ENCODE measurements at regions not wholly inside any gene's neighbourhood (a gene's known extent, or its start where the extent isn't known, plus 50 kb on each side); places are given as distances from the start of the nearest gene placed in this dataset.
A peak's percentile ranks its signal among the peaks of the same experiment; 100 is the strongest.
"Not testable (repeated sequence)": the region's sequence is repeated elsewhere in the genome, so short reads cannot be mapped to it uniquely, and the experiment has no call there.

- DNase-seq = peak; percentile 16 to 55 (median 21)
These were observed 861.0 kb downstream of the RPS29 start for GRCh38 chr14:48725051-48725734.

DNA sequence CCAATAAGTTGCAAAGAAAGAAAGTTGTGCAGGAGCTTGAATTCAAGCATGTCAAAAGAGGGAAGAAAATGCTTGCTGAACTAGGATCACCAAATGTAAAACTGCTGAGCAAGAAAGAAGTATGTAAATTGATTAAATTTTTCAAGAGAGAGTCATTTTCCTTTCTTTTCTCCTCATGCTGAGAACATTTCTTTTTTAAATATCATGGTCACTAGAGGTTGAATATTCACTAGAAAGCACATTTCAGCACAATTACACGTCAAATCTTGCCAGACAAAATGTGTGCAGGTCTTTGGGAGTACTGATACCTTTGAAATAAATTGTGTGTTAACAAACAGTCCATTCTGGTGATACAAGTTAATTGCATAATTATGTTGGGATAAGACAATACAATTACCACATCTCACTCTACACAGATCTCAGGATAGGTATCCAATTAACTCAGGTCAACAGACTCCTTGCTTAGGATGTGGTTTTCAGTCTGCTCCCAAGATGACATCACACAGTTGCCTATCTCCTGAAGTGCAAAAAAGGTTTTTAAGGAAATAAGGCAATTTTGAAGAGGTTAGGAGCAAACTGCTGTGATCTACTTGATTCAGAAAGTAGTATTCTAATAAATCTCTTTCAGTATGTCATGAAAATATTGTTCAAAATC lies 862.2 kb downstream of the RPS29 start:
- DNase-seq = no peak

GRCh38 chr14:48714366-48714765 lies 871.8 kb downstream of the RPS29 start:
- peak in 1 of 3 donors; percentile 17 for DNase-seq

DNA sequence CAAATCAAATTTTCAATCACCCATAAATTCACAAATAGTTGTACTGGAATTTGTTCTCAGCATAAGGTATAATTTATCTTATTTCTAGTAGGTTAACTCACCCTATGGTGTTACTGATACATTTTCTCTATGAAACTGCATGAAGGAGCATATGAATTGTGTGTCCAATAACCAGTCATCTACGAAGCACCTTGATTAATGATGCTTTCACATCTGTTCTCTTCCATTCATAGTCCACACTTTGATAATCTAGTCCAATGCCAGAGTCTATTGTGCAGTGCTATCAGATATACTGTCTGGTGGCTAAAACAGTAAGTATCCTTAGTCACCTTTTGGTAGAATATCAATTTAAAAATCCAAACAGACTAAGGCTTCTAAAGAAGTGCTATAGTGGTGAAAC lies 876.0 kb downstream of the RPS29 start:
- no peak for DNase-seq

GRCh38 chr14:48709277-48709785 lies 876.8 kb downstream of the RPS29 start:
- no peak for DNase-seq

DNA sequence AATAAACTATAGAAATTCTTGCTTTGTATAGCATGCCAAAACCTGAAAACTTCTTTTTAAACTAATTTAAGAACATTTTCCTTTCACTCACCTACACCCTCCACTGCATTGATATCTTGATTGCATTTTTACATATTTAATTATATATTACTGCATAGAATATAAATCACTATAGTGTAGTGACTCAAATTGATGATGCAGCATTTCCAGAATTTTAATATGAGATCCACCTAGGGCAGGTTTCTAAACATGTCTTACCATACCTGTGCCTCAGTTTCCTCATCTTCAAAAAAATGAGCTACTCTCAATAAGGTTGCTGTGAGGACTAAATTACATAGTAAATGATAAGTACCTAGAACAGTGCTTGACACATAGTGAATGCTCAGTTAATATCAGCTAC lies 881.5 kb downstream of the RPS29 start:
- DNase-seq = no peak

DNA sequence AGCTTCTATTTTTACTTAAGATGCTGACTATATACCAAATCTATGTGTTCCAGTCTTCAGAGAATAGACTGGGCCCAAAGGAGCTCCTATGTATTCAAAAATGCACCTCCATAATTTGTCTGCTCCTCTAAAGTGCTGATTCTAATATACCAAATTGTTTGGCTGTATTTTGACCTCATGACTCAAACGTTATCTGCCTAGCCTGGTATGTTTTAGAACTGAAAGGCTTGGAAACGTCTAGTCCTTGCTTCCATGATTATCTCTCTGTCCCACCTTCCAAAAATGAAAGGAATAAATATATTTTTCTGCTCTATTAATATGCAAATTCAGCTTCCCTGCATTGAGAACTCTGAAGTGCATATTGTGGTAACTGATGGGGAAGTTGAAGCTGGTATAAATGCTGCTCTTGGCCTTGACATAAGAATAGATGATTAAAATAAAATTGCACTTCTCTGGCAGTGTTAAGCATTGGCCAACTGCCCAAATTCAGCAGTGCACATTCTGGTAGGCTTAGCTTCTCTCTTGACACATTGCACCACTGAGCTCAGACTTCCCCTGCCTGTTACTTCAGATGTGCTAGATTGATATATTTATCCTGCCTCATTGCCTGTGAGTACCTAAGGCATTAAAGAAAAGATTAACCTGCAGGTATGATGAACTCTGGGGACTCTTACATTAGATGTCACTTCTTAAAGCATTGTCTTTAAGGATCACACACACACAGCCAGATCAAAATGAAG lies 882.3 kb downstream of the RPS29 start:
- peak in 2 of 3 donors; percentile 9 to 17 for DNase-seq

- not testable (repeated sequence) for DNase-seq
These were observed 888.8 kb downstream of the RPS29 start for GRCh38 chr14:48697362-48697761.

DNA sequence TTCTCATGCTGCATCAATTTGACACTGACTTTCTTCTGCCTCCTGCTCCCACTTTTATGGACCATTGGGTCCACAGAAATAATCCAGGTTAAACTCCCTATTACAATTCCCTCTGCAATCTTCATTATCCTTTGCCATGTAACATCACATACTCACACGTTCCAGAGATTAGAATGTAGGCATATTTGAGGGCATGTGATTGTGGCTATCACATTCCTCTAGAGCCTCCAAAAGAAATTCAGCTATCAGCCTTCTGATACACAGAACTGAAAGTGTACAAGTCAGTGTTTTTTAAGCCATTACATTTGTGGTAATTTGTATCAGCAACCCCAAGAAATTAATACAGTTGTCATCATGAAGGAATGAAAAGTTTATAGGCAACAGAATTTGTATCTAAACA lies 892.4 kb downstream of the RPS29 start:
- DNase-seq = no peak

DNA sequence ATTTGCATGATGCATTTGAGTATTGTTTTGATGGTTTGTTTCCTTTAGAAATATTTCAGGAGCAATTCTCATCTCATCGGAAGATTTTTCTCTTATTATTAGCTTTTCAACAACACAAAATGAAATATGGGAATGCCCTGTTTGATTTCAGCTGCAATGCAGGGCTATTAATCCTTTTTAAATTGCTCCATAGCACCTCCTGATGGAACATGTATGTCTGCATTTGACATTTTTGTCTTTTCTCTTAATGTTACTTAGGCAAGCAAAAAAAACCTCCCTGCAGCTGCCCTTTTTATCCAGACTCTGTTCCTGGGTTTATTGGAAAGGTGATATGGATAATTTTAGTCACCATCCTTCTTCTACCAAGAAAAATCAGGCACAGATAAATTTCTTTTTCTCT lies 895.8 kb downstream of the RPS29 start:
- DNase-seq = no peak

DNA sequence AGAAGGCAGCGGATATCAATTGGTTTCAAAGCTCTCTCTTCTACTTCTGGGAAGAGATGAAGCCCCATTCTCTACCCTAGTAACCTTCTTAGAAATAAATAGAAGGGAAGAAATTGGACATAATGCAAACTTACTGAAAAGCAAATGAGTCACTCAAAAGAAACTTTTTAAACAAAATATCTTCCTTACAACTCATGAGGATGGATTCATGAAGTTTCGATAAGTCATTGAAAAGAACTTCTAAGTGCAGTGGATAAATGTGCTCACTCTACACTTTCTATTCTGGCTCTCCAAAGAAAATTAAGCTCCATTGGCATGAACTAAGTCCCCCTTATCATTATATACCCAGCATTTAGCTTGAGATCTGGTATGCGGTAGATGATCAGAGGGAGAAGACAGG lies 899.5 kb downstream of the RPS29 start:
- no peak for DNase-seq

DNA sequence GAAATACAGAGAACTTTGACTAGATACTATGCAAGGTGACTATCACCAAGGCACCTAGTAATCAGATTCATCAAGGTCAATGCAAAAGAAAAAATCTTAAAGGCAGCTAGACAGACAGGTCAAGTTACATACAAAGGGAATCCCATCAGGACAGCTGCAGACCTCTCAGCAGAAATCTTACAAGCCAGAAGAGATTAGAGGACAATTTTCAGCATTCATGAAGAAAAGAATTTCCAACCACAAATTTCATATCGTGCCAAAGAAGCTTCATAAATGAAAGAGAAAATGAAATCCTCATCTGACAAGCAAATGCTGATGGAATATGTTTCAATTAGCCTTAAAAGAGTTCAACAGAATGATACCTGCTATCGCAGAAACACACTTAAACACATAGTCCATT lies 913.7 kb downstream of the RPS29 start:
- no peak for DNase-seq

DNA sequence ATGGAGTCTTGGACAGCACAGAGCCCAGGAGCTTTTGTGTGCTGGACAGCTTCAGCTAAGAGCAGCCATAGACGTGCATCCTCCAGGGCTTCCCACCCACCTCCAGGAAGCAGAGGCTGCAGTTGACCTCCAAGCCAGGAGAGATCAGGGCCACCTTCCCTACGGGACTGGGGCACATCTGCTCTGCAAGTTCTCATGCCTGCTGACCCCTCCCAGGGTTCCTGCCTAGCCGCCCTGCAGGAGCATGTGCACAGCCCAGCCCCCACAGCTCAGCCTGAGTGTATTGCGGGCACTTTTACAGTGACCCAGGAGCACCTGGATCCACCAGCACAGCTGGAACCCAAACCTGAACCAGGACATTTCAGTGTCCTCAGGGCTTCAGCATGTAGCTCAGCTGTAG lies 915.2 kb downstream of the RPS29 start:
- DNase-seq = no peak

GRCh38 chr14:48665077-48665784 lies 920.9 kb downstream of the RPS29 start:
- DNase-seq = no peak

DNA sequence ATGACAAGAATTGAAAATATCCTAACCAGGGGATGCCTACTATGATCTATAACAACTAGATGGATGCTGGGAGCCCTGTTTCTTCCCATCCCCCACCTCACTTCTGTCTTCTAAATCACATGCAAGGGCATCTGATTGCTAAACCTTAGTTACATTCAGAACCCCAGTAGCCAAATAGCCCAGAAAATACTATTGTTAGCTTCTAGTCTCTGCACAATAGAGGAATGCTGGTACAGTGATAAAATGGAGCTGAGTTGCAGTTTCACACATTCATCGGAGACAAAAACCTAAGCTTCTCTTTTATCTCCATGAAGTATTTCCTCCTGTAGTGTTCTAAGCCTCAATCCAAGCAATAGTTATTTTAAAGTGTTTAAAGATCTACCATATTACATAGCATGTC lies 942.9 kb downstream of the RPS29 start:
- no peak for DNase-seq

- no peak for DNase-seq
These were observed 953.5 kb upstream of the MDGA2 start for GRCh38 chr14:48628870-48629269.

GRCh38 chr14:48622980-48623379 lies 947.6 kb upstream of the MDGA2 start:
- no peak for DNase-seq

- DNase-seq = no peak
These were observed 942.7 kb upstream of the MDGA2 start for GRCh38 chr14:48618057-48618456.

DNA sequence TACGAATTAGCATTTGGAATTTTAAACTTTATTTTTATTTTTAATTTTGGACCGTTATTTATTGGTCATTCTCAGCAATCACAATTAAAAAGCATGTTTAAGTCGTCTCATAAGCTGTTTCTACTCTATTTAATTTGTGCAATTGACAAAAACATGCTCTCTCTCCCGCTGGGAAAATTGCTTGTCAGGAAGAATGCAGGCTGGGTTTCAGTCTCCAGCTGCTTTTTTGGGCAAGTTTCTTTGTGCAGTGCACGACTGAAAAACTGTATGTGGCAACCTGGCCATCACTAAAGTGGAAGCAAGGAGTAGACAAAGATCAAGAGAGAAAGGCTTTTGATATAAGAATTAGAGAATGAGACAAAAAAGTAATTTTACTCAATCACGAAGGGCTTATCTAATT lies 941.5 kb upstream of the MDGA2 start:
- DNase-seq = peak in 1 of 3 donors; percentile 4

DNA sequence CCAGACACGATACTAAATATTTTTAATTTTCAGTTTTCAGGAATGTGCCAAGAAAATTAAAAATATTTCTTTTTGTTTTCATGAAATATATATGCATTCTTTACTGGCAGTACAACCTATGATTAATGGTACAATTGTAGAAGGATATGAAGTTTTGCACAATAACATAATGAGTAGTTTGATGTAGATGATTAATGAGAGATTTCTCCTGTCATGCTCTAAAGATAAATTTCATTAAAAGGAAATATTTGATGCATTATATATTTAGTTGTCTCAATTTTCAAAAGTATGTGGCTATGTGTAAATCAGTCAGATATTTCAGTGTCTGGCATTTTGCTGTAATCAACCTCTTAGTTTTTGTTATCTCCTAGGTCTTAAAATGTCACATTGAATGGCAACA lies 940.2 kb upstream of the MDGA2 start:
- no peak for DNase-seq

- DNase-seq = no peak
These were observed 938.6 kb upstream of the MDGA2 start for GRCh38 chr14:48614003-48614402.

DNA sequence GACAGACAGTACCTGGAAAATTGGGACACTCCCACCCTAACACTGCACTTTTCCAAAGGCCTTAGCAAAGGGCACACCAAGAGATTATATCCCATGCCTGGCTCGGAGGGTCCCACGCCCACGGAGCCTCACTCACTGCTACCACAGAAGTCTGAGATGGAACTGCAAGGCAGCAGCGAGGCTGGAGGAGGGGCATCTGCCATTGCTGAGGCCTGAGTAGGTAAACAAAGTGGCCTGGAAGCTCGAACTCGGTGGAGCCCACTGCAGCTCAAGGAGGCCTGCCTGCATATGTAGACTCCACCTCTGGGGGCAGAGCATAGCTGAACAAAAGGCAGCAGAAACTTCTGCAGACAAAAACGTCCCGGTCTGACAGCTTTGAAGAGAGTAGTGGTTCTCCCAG lies 931.6 kb upstream of the MDGA2 start:
- DNase-seq = not testable (repeated sequence)

Measured in muscle of back (tissue), 3 donors.